Activated B cell treated with CpG ODN at 0.5 μM for 24 hours (primary cell): ENCODE measurements at regions not wholly inside any gene's neighbourhood (a gene's known extent, or its start where the extent isn't known, plus 50 kb on each side); places are given as distances from the start of the nearest gene placed in this dataset.
"Not testable (repeated sequence)": the region's sequence is repeated elsewhere in the genome, so short reads cannot be mapped to it uniquely, and the experiment has no call there.

Experiments
- ATAC-seq: fragments of 200-7000 bp; cut with Tn5 transposase; one replicate; pipeline ENCODE4 v1.10.0; 2021; ENCODE audit warnings: low read depth, mild to moderate bottlenecking, moderate library complexity
- CTCF ChIA-PET: fragments of 350-600 bp; sonication (Branson Sonifier 250); formaldehyde crosslinking; loops from one replicate; lab custom pipeline; 2021; ENCODE audit warnings: antibody characterized with exemption; lab: Charles Lee
- POLR2A ChIA-PET: fragments of 350-600 bp; sonication (Branson Sonifier 250); formaldehyde crosslinking; loops from one replicate; lab custom pipeline; 2021; ENCODE audit warnings: antibody characterized with exemption; lab: Charles Lee
- DNase-seq: peaks from one replicate; pipeline ENCODE4 v3.0.0; 2022
- H3K27ac Mint-ChIP-seq: one replicate; pipeline ENCODE4 v1.8.0; 2020; ENCODE audit warnings: mixed read lengths
- H3K27me3 Mint-ChIP-seq: one replicate; pipeline ENCODE4 v1.8.0; 2021; ENCODE audit warnings: mixed read lengths
- H3K36me3 Mint-ChIP-seq: one replicate; pipeline ENCODE4 v1.8.0; 2021; ENCODE audit warnings: low read depth, mixed read lengths
- H3K4me1 Mint-ChIP-seq: one replicate; pipeline ENCODE4 v1.8.0; 2021; ENCODE audit warnings: mixed read lengths
- H3K4me3 Mint-ChIP-seq: one replicate; pipeline ENCODE4 v1.8.0; 2020; ENCODE audit warnings: mild to moderate bottlenecking, mixed read lengths
- H3K9me3 Mint-ChIP-seq: one replicate; pipeline ENCODE4 v1.8.0; 2020; ENCODE audit warnings: mixed read lengths
- CTCF ChIP-seq: fragments of 200-600 bp; IDR thresholded peaks from one replicate; pipeline ENCODE4 v1.8.0; 2022; ENCODE audit warnings: antibody characterized with exemption, mild to moderate bottlenecking
- intact Hi-C: fragments of 100-400 bp; cut with micrococcal nuclease; formaldehyde crosslinking; loops from one replicate; pipeline ENCODE4 v1.15.1; 2024

- H3K27me3 Mint-ChIP-seq = no peaks in the 10 kb centered on the region
- no peaks in the 10 kb centered on the region for H3K36me3 Mint-ChIP-seq
- H3K4me3 Mint-ChIP-seq = no peak overlapping the region
- peaks cover 10% of the 10 kb centered on the region for H3K4me1 Mint-ChIP-seq
- H3K9me3 Mint-ChIP-seq = no peaks in the 10 kb centered on the region
- intact Hi-C loops = loop anchor here (5.0 kb wide), 1 partner anchor 36 kb away; no protein-coding TSS in a partner anchor
- DNase-seq = no peak
- ATAC-seq = no peak
- TF ChIP-seq CTCF = no peak
- ChIA-PET POLR2A (no interaction called here), CTCF (no interaction called here)
- no peak overlapping the region for H3K27ac Mint-ChIP-seq
Observed at GRCh38 chr6:11423072-11423471, 114.5 kb upstream of the TMEM170B start.

GRCh38 chr6:11419763-11420453 is 117.6 kb upstream of the TMEM170B start:
- no peak overlapping the region for H3K4me3 Mint-ChIP-seq
- H3K9me3 Mint-ChIP-seq = peaks cover 5% of the 10 kb centered on the region
- peaks cover 4% of the 10 kb centered on the region for H3K4me1 Mint-ChIP-seq
- no peak for TF ChIP-seq CTCF
- intact Hi-C loops = loop anchor here (2.0 to 5.0 kb wide), 2 partner anchors 15 to 33 kb away; no protein-coding TSS in a partner anchor
- no peak overlapping the region for H3K27ac Mint-ChIP-seq
- H3K36me3 Mint-ChIP-seq = no peaks in the 10 kb centered on the region
- ChIA-PET POLR2A (no interaction called here), CTCF (no interaction called here)
- DNase-seq (no peak), ATAC-seq (no peak)
- no peaks in the 10 kb centered on the region for H3K27me3 Mint-ChIP-seq

GRCh38 chr6:11418290-11418905 is 119.2 kb upstream of the TMEM170B start:
- CTCF ChIA-PET = no interaction called here
- intact Hi-C loops = no loop called here
- ATAC-seq = no peak

DNA sequence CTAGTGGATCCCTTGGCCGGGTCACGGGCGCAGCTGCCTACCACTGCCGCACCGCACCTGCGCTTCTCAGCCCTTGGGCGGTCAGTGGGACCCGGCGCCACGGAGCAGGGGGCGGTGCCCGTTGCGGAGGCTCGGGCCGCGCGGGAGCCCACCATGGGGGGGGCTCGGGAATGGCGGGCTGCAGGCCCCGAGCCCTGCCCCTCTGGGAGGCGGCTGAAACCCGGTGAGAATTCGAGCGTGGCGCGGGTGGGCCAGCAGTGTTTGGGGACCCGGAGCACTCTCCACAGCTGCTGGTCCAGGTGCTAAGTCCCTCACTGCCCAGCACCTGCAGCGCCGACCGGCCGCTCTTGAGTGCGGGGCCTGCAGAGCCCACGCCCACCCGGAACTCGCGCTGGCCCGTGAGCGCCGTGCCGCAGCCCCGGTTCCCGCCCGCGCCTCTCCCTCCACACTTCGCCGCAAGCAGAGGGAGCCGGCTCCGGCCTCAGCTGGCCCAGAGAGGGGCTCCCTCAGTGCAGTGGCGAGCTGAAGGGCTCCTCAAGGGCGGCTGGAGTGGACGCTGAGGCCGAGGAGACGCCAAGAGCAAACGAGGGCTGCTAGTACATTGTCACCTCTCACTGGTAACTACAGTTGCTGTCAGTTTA is 120.5 kb upstream of the TMEM170B start:
- H3K27ac Mint-ChIP-seq = no peak overlapping the region
- no peak overlapping the region for H3K4me3 Mint-ChIP-seq
- no peaks in the 10 kb centered on the region for H3K27me3 Mint-ChIP-seq
- H3K4me1 Mint-ChIP-seq = peaks cover 29% of the 10 kb centered on the region
- no peaks in the 10 kb centered on the region for H3K36me3 Mint-ChIP-seq
- H3K9me3 Mint-ChIP-seq = peaks cover 5% of the 10 kb centered on the region
- ATAC-seq = no peak
- ChIA-PET CTCF (interaction anchor here (1.6 kb wide), 1 partner anchor 245 kb away, joined by 4 read pairs; no protein-coding TSS in a partner anchor), POLR2A (interaction anchor here (1.6 kb wide), 1 partner anchor 35 kb away, joined by 5 read pairs; no protein-coding TSS in a partner anchor)
- intact Hi-C loops = no loop called here
- no peak for DNase-seq
- TF ChIP-seq CTCF = no peak

More at GRCh38 chr6:11418290-11418905, 119.2 kb upstream of the TMEM170B start:
- POLR2A ChIA-PET = no interaction called here
- DNase-seq = no peak
- no peak overlapping the region for H3K27ac Mint-ChIP-seq
- H3K4me3 Mint-ChIP-seq = no peak overlapping the region
- no peak for TF ChIP-seq CTCF
- H3K36me3 Mint-ChIP-seq = no peaks in the 10 kb centered on the region
- H3K4me1 Mint-ChIP-seq = peaks cover 16% of the 10 kb centered on the region
- H3K27me3 Mint-ChIP-seq = no peaks in the 10 kb centered on the region
- peaks cover 5% of the 10 kb centered on the region for H3K9me3 Mint-ChIP-seq

DNA sequence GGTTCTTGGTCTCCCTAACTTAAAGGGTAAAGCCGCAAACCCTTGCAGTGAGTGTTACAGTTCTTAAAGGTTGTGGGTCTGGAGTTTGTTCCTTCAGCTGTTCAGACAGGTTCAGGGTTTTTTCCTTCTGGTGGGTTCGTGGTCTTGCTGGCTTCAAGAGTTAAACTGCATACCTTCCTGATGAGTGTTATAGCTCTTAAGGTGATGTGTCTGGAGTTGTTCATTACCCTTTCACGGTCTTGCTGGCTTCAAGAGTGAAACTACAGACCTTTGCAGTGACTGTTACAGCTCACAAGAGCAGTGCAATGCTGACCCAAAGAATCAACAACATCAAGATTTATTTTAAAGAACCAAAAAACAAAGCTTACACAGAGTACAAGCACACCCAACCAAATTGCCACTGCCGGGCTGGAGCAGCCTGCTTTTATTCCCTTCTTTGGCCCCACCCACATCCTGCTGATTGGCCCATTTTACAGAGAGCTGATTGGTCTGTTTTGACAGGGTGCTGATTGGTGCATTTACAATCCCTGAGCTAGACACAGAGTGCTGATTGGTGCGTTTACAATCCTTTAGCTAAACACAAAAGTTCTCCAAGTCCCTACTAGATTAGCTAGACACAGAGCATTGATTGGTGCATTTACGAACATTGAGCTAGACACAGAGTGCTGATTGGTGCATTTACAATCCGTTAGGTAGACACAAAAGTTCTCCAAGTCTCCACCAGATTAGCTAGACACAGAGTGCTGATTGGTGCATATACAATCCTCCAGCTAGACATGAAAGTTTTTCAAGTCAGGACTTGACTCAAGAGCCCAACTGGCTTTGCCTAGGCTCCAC is 121.2 kb upstream of the TMEM170B start:
- H3K9me3 Mint-ChIP-seq, H3K27ac Mint-ChIP-seq, H3K27me3 Mint-ChIP-seq, intact Hi-C loops, DNase-seq, H3K36me3 Mint-ChIP-seq, H3K4me3 Mint-ChIP-seq, ATAC-seq: not testable (repeated sequence)
- H3K4me1 Mint-ChIP-seq = peaks cover 35% of the 10 kb centered on the region
- POLR2A ChIA-PET = interaction anchor here (1.0 to 1.6 kb wide), 2 partner anchors 9 to 34 kb away, joined by 4 to 5 read pairs; no protein-coding TSS in a partner anchor
- CTCF ChIA-PET = interaction anchor here (1.6 kb wide), 1 partner anchor 245 kb away, joined by 4 read pairs; no protein-coding TSS in a partner anchor
